ENCODE measurements at regions not wholly inside any gene's neighbourhood (a gene's known extent, or its start where the extent isn't known, plus 50 kb on each side); places are given as distances from the start of the nearest gene placed in this dataset.

DNA sequence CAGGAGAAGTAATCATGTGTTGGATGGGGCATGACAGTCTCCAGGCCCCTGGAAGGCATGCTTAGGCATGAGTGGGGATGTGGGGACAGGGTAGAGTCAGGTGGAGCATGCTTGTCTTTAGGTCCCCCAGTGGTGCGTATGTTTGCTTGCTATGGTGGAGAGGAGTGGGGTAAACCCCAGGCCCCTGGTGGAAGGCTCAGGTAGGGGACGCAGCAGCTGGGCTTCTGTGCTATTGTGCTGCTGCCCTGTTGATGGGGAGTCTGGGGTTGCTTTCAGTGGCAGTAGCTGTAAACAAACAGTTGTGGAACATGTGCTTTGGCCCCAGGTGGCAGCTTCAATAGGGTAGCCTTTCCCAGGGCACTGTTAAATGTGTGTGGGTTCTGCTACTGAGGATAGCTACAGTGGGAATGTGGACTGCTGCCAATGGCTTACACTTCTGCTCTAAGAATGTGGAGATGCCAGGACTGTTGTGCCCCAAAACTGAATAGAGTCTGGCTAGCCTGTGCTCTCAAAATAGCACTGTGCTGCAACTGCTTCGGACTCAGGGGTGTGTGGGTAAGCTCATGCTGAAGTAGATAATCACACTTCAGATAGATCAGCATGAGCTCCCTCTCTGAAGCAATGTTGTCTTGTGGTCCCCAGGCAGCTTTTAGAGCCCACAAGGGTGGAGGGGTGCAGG is 1257.3 kb downstream of the DIAPH3 start (continued):
- TF ChIP-seq ELF1 (IDR thresholded peaks at IDR 0.05) (no peak), REST (IDR thresholded peaks at IDR 0.05; ENCODE audit: low read depth, low read length) (no peak), MXI1 (IDR thresholded peaks at IDR 0.05; ENCODE audit: low read depth, low read length) (no peak), SIN3A (IDR thresholded peaks at IDR 0.05; ENCODE audit: borderline replicate concordance, low read depth, low read length) (no peak)

DNA sequence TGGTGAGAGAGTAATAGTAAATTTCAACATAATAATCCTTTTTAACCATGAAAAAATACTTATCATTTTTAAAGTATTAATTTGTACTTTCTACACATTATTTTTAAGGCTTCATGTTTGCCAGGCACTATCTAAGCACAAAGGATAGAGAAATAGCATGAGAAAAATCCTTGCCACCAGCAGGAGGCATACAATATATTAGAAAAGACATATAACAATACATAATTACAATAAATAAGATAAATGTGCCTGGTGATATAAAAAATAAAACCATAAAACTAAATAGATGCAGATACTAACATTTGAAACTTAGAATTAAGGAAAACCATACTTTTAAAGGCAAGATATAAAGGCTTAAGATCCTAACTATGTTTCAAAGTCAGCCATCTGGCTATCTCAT is 1256.4 kb downstream of the DIAPH3 start:
- Histone ChIP-seq H2AFZ (ENCODE audit: low read depth) (no peak overlapping the region), H4K20me1 (ENCODE audit: insufficient read depth) (no peaks in the 10 kb centered on the region), H3K9ac (no peak overlapping the region), H3K4me1 (ENCODE audit: control insufficient read depth in 1 of 2, insufficient read depth in 2 of 2, low read depth in 1 of 2, low read length in 1 of 2) (no peaks in the 10 kb centered on the region; a peak in 2 of 4 replicates), H3K27me3 (ENCODE audit: insufficient read depth) (no peaks in the 10 kb centered on the region), H3K9me3 (no peaks in the 10 kb centered on the region), H3F3A (replicated peaks; ENCODE audit: insufficient read depth) (no peaks in the 10 kb centered on the region), H3K4me3 (ENCODE audit: low read depth in 2 of 2, low read length in 1 of 2) (no peak overlapping the region), H3K36me3 (replicated peaks in 1 of 2; ENCODE audit: control insufficient read depth in 1 of 2, insufficient read depth in 2 of 2, low read length in 1 of 2) (no peaks in the 10 kb centered on the region), H3K4me2 (no peak overlapping the region), H3K27ac (ENCODE audit: low read depth in 2 of 2, low read length in 1 of 2) (no peak overlapping the region), H3K9me2 (no peaks in the 10 kb centered on the region), H3K79me2 (ENCODE audit: insufficient read depth) (no peaks in the 10 kb centered on the region)
- POLR2A ChIA-PET, result no interaction called here
- TF ChIP-seq CTCF (IDR thresholded peaks at IDR 0.05), result peak; percentile 47
- TF ChIP-seq, protein P1, sequence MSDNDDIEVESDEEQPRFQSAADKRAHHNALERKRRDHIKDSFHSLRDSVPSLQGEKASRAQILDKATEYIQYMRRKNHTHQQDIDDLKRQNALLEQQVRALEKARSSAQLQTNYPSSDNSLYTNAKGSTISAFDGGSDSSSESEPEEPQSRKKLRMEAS (IDR thresholded peaks at IDR 0.05; ENCODE audit: low read depth), result no peak
- peak; percentile 43 for TF ChIP-seq RAD21 (IDR thresholded peaks at IDR 0.05; ENCODE audit: low read length)
- DNase-seq, result no peak
- CTCF ChIA-PET, result no interaction called here

DNA sequence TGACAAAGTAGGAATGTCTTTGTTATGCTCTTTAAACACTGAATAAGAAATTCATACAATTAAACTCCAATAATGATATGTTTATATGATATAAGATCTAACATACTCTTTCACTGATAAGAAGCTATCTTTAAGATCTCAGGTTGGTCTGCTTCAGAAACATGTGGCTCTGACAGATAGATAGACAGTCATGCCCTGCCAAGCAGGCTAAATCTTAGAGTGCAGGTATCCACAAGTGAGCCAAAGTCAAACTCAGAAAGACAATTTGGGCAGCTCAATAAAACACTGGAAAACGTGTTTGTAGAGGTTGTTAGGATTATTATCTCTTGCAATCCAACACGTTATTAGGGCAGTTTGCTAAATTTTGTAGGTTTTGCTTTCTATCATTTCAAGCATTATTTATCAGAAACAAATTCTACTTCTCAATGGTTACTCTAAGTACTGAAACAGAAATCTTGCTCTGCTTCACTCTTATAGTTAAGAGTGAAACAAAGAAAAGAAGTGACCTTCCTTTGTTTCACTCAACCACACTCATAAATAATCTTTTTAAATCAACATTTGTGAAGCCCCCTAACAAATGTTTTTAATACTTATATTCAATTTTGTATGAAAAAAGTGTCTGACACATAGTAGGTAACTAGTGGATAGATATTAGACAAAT is 1255.6 kb downstream of the DIAPH3 start:
- 20% methylated on average over 2 of the region's 2 CpGs for WGBS (ENCODE audit: low lambda C conversion rate)
- Histone ChIP-seq H2AFZ (ENCODE audit: low read depth) (no peak overlapping the region), H3K9me3 (no peaks in the 10 kb centered on the region), H3K79me2 (ENCODE audit: insufficient read depth) (no peaks in the 10 kb centered on the region), H3K27ac (ENCODE audit: low read depth in 2 of 2, low read length in 1 of 2) (no peak overlapping the region), H3K4me3 (ENCODE audit: low read depth in 2 of 2, low read length in 1 of 2) (no peak overlapping the region), H3K36me3 (replicated peaks in 1 of 2; ENCODE audit: control insufficient read depth in 1 of 2, insufficient read depth in 2 of 2, low read length in 1 of 2) (no peaks in the 10 kb centered on the region), H3K4me2 (no peak overlapping the region), H3K9ac (no peak overlapping the region), H3K27me3 (ENCODE audit: insufficient read depth) (no peaks in the 10 kb centered on the region), H3K9me2 (no peaks in the 10 kb centered on the region), H3K4me1 (ENCODE audit: control insufficient read depth in 1 of 2, insufficient read depth in 2 of 2, low read depth in 1 of 2, low read length in 1 of 2) (no peaks in the 10 kb centered on the region; a peak in 2 of 4 replicates), H4K20me1 (ENCODE audit: insufficient read depth) (no peaks in the 10 kb centered on the region), H3F3A (replicated peaks; ENCODE audit: insufficient read depth) (no peaks in the 10 kb centered on the region)
- ChIA-PET CTCF (no interaction called here), POLR2A (no interaction called here)
- DNase-seq, result no peak
- TF ChIP-seq FOSL2 (IDR thresholded peaks at IDR 0.05; ENCODE audit: borderline replicate concordance, low read depth) (no peak), RFX5 (IDR thresholded peaks at IDR 0.05; ENCODE audit: low read length) (no peak), MXI1 (IDR thresholded peaks at IDR 0.05; ENCODE audit: low read depth, low read length) (no peak), SIN3A (IDR thresholded peaks at IDR 0.05; ENCODE audit: borderline replicate concordance, low read depth, low read length) (no peak), RCOR1 (IDR thresholded peaks at IDR 0.05; ENCODE audit: low read length) (no peak), RAD21 (IDR thresholded peaks at IDR 0.05; ENCODE audit: low read length) (no peak), POLR2AphosphoS5 (IDR thresholded peaks at IDR 0.05; ENCODE audit: low read depth, low read length) (no peak), NRF1 (IDR thresholded peaks at IDR 0.05; ENCODE audit: low read depth, low read length) (no peak), GABPA (IDR thresholded peaks at IDR 0.05; ENCODE audit: low read depth) (no peak), CHD2 (IDR thresholded peaks at IDR 0.05; ENCODE audit: low read length, partially characterized antibody) (no peak), ZBTB33 (IDR thresholded peaks at IDR 0.05; ENCODE audit: borderline replicate concordance, low read depth) (no peak), TEAD4 (IDR thresholded peaks at IDR 0.05; ENCODE audit: borderline replicate concordance, insufficient read depth) (no peak), TAF1 (IDR thresholded peaks at IDR 0.05; ENCODE audit: borderline replicate concordance, low read depth, low read length) (no peak)
